GM18508 (cell line): ENCODE measurements at regions not wholly inside any gene's neighbourhood (a gene's known extent, or its start where the extent isn't known, plus 50 kb on each side); places are given as distances from the start of the nearest gene placed in this dataset.
"Not testable (repeated sequence)": the region's sequence is repeated elsewhere in the genome, so short reads cannot be mapped to it uniquely, and the experiment has no call there.

Experiments
- ATAC-seq: cut with Tn5 transposase; IDR thresholded peaks from one replicate; pipeline ENCODE4 v1.9.1; 2021; ENCODE audit warnings: moderate number of reproducible peaks; ENCODE audit not compliant: insufficient read depth, unreplicated experiment

- ATAC-seq, result peak; percentile 67
Observed at GRCh38 chr5:130871346-130872086, 293.5 kb downstream of the HINT1 start.

- no peak for ATAC-seq
Observed at GRCh38 chr5:130870691-130871090, 294.4 kb downstream of the HINT1 start.

GRCh38 chr5:130868186-130868840, 296.7 kb downstream of the HINT1 start:
- no peak for ATAC-seq

- ATAC-seq, result no peak
Observed at GRCh38 chr5:130845049-130845765, 319.8 kb downstream of the HINT1 start.

GRCh38 chr5:130836729-130837649, 328.1 kb downstream of the HINT1 start:
- peak; percentile 66 for ATAC-seq

GRCh38 chr5:130817598-130818384, 347.3 kb downstream of the HINT1 start:
- not testable (repeated sequence) for ATAC-seq

GRCh38 chr5:130815246-130815645, 349.8 kb downstream of the HINT1 start:
- ATAC-seq, result no peak

GRCh38 chr5:130808691-130809090, 356.4 kb downstream of the HINT1 start:
- no peak for ATAC-seq

GRCh38 chr5:130805648-130806047, 359.4 kb downstream of the HINT1 start:
- no peak for ATAC-seq

- ATAC-seq, result no peak
Observed at GRCh38 chr5:130805036-130805435, 360.0 kb downstream of the HINT1 start.

- ATAC-seq, result no peak
Observed at GRCh38 chr5:130801963-130802362, 363.1 kb downstream of the HINT1 start.

- ATAC-seq, result no peak
Observed at GRCh38 chr5:130799015-130799414, 366.0 kb downstream of the HINT1 start.

- no peak for ATAC-seq
Observed at GRCh38 chr5:130797303-130797702, 367.8 kb downstream of the HINT1 start.

GRCh38 chr5:130796902-130797301, 368.2 kb downstream of the HINT1 start:
- no peak for ATAC-seq

GRCh38 chr5:130796032-130796431, 369.0 kb downstream of the HINT1 start:
- no peak for ATAC-seq

GRCh38 chr5:130795037-130795436, 370.0 kb downstream of the HINT1 start:
- ATAC-seq, result no peak

GRCh38 chr5:130777794-130778193, 387.3 kb downstream of the HINT1 start:
- no peak for ATAC-seq

- no peak for ATAC-seq
Observed at GRCh38 chr5:130773813-130774212, 391.2 kb downstream of the HINT1 start.

GRCh38 chr5:130762031-130762430, 403.0 kb downstream of the HINT1 start:
- ATAC-seq, result no peak
